Adrenal gland (tissue), 5 donors: ENCODE measurements at regions not wholly inside any gene's neighbourhood (a gene's known extent, or its start where the extent isn't known, plus 50 kb on each side); places are given as distances from the start of the nearest gene placed in this dataset.

Experiments
- POLR2A ChIP-seq, 2 donors: fragments of 450-650 bp; IDR thresholded peaks; one replicate each; pipeline ENCODE4 v1.6.1; 2017; ENCODE audit warnings: antibody characterized with exemption in 2 of 2, mild to moderate bottlenecking in 2 of 2, moderate library complexity in 1 of 2
- TF ChIP-seq, protein P1 (sequence below), 6 experiments: fragments of 450-650 bp in 4 of 6; fragments of 200-600 bp in 2 of 6; sonication (generic) in 1 of 6; IDR thresholded peaks; 1 replicate in 5 of 6; 2 replicates in 1 of 6; pipeline versions ENCODE4 v1.5.1 to v1.8.0; 2016 to 2021; ENCODE audit warnings: antibody characterized with exemption in 6 of 6, mild to moderate bottlenecking in 2 of 6, moderate library complexity in 1 of 6
- donor health status: DM: no; HTN: no; CAD: no.

DNA sequence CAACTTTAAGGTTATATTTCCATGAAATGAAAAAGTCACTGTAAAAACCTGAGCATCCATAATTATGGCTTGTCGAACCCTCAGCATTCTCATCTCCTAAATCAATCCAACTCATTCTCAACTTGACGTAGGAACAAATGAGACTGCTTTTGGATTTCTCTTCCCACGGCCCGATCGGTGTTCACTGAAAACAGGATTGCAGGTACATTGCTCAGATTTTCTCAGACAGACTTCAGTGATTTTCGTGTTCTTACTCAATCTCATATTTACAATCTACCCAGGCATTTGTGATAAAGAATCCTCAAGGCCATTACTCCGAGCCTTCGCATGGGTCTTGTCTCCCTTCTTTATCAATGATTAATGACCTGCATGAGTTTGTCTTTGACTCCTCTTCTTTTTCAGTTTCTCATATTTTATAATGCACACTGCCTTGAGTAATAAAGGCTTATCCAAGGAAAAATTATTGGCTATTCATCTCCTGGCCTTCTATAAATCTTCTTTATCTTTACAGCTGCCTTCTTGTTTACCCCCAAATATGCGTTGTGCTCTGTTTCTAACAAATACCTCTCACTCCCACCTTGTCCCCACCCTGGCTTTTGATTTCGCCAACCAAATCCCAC is 90.4 kb upstream of the MYO3A start:
- TF ChIP-seq, protein P1, sequence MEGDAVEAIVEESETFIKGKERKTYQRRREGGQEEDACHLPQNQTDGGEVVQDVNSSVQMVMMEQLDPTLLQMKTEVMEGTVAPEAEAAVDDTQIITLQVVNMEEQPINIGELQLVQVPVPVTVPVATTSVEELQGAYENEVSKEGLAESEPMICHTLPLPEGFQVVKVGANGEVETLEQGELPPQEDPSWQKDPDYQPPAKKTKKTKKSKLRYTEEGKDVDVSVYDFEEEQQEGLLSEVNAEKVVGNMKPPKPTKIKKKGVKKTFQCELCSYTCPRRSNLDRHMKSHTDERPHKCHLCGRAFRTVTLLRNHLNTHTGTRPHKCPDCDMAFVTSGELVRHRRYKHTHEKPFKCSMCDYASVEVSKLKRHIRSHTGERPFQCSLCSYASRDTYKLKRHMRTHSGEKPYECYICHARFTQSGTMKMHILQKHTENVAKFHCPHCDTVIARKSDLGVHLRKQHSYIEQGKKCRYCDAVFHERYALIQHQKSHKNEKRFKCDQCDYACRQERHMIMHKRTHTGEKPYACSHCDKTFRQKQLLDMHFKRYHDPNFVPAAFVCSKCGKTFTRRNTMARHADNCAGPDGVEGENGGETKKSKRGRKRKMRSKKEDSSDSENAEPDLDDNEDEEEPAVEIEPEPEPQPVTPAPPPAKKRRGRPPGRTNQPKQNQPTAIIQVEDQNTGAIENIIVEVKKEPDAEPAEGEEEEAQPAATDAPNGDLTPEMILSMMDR (IDR thresholded peaks at IDR 0.05): no peak
- TF ChIP-seq POLR2A (IDR thresholded peaks at IDR 0.05): no peak
